ENCODE measurements at regions not wholly inside any gene's neighbourhood (a gene's known extent, or its start where the extent isn't known, plus 50 kb on each side); places are given as distances from the start of the nearest gene placed in this dataset.

DNA sequence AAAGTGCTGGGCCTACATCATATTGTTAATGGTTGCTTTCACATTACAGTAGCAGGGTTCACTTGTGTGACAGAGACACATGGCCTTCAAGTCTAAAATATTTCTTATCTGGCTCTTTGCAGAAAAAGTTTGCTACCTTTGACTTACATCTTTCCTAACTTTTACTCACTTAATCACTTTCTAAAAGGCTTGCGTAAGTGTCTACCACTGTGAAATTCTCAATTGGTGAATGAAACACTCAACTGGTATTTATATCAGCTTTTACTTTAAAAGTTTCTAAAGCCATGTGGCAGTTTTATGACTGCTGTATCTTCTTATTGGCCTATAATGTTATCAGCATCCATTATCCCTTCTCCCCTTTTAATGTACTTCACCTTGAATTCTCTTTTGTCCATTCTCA is 554.5 kb downstream of the ZIC1 start:
- TF ChIP-seq CTCF (IDR thresholded peaks at IDR 0.05), result no peak
- TF ChIP-seq EP300 (IDR thresholded peaks at IDR 0.05), result no peak
- no peak for TF ChIP-seq POLR2A (IDR thresholded peaks at IDR 0.05)

Data from gastroesophageal sphincter (tissue), 3 donors.